CD4-positive, alpha-beta T cell (primary cell): ENCODE measurements at regions not wholly inside any gene's neighbourhood (a gene's known extent, or its start where the extent isn't known, plus 50 kb on each side); places are given as distances from the start of the nearest gene placed in this dataset.

ENCODE experiments used
- ATAC-seq: fragments of 200-7000 bp; cut with Tn5 transposase; one replicate; pipeline ENCODE4 v1.10.0; 2022; ENCODE audit warnings: mild to moderate bottlenecking; ENCODE audit not compliant: poor library complexity
- CTCF ChIA-PET: fragments of 350-600 bp; sonication (Branson Sonifier 250); formaldehyde crosslinking; loops from one replicate; lab custom pipeline; 2021; ENCODE audit warnings: antibody characterized with exemption, inconsistent platforms; lab: Charles Lee
- POLR2A ChIA-PET: fragments of 350-600 bp; sonication (Branson Sonifier 250); formaldehyde crosslinking; loops from one replicate; lab custom pipeline; 2021; ENCODE audit warnings: antibody characterized with exemption, inconsistent platforms; lab: Charles Lee
- DNase-seq, 14 experiments: peaks; one replicate each; pipeline ENCODE4 v3.0.0-alpha.2; 2013 to 2020; ENCODE audit warnings: mixed read lengths in 2 of 14
- H3K27ac ChIP-seq, 2 donors: one replicate each; pipeline versions ENCODE4 v1.5.1 to v1.7.0; 2013; ENCODE audit warnings: low read length in 2 of 2, low read depth in 1 of 2, mild to moderate bottlenecking in 1 of 2
- H3K27me3 ChIP-seq, 2 experiments: 1 replicate in 1 of 2; 2 replicates in 1 of 2; pipeline versions ENCODE4 v1.6.1 to v1.7.0; 2013; ENCODE audit warnings: low read length in 2 of 2, control low read depth in 1 of 2, mild to moderate bottlenecking in 1 of 2, moderate library complexity in 1 of 2; ENCODE audit not compliant: insufficient read depth in 2 of 2, control insufficient read depth in 1 of 2
- H3K36me3 ChIP-seq: one replicate; pipeline ENCODE4 v1.6.1; 2013; ENCODE audit warnings: low read length, control low read depth; ENCODE audit not compliant: insufficient read depth
- H3K4me1 ChIP-seq: one replicate; pipeline ENCODE4 v1.6.1; 2013; ENCODE audit warnings: low read length, control low read depth; ENCODE audit not compliant: insufficient read depth
- H3K4me3 ChIP-seq: one replicate; pipeline ENCODE4 v1.5.1; 2013; ENCODE audit warnings: mild to moderate bottlenecking, low read length, moderate library complexity
- H3K9me3 ChIP-seq, 2 experiments: 1 replicate in 1 of 2; 2 replicates in 1 of 2; pipeline versions ENCODE4 v1.6.1 to v1.7.0; 2013; ENCODE audit warnings: low read length in 2 of 2, mild to moderate bottlenecking in 2 of 2, control low read depth in 1 of 2, moderate library complexity in 1 of 2; ENCODE audit not compliant: control insufficient read depth in 1 of 2, insufficient read depth in 1 of 2
- H3K27ac Mint-ChIP-seq: one replicate; pipeline ENCODE4 v1.8.0; 2020; ENCODE audit warnings: mixed read lengths
- H3K27me3 Mint-ChIP-seq: one replicate; pipeline ENCODE4 v1.8.0; 2021; ENCODE audit warnings: mixed read lengths
- H3K36me3 Mint-ChIP-seq: one replicate; pipeline ENCODE4 v1.8.0; 2021; ENCODE audit warnings: low read depth, mixed read lengths
- H3K4me1 Mint-ChIP-seq: one replicate; pipeline ENCODE4 v1.8.0; 2021; ENCODE audit warnings: low read depth, mixed read lengths
- H3K4me3 Mint-ChIP-seq: one replicate; pipeline ENCODE4 v1.8.0; 2020; ENCODE audit warnings: mild to moderate bottlenecking, mixed read lengths
- H3K9me3 Mint-ChIP-seq: one replicate; pipeline ENCODE4 v1.8.0; 2020; ENCODE audit warnings: mixed read lengths
- CTCF ChIP-seq: fragments of 200-600 bp; IDR thresholded peaks from one replicate; pipeline ENCODE4 v1.8.0; 2022; ENCODE audit warnings: antibody characterized with exemption, mild to moderate bottlenecking
- intact Hi-C, 2 experiments: fragments of 100-400 bp; cut with DNase I in 1 of 2; cut with micrococcal nuclease in 1 of 2; formaldehyde crosslinking; loops; one replicate each; pipeline versions ENCODE4 v1.15.1 to v1.9.0; 2023 to 2025; cut with DNase I, micrococcal nuclease

GRCh38 chr15:24733659-24734058 lies 58.1 kb downstream of the NPAP1 start:
- no peak for DNase-seq
- H3K36me3 ChIP-seq, result no peaks in the 10 kb centered on the region
- intact Hi-C loops, result no loop called here
- Mint-ChIP-seq H3K27ac (no peak overlapping the region), H3K4me1 (no peaks in the 10 kb centered on the region), H3K27me3 (no peaks in the 10 kb centered on the region), H3K9me3 (no peaks in the 10 kb centered on the region), H3K36me3 (no peaks in the 10 kb centered on the region), H3K4me3 (no peak overlapping the region)
- no peak for ATAC-seq
- H3K27me3 ChIP-seq, result no peaks in the 10 kb centered on the region
- H3K4me3 ChIP-seq, result no peak overlapping the region
- no peak overlapping the region for H3K27ac ChIP-seq
- ChIA-PET POLR2A (no interaction called here), CTCF (no interaction called here)
- TF ChIP-seq CTCF, result no peak
- H3K4me1 ChIP-seq, result no peaks in the 10 kb centered on the region
- H3K9me3 ChIP-seq, result peaks cover 0 to 21% of the 10 kb centered on the region in 2 experiments

GRCh38 chr15:24734396-24734795 lies 58.8 kb downstream of the NPAP1 start:
- Mint-ChIP-seq H3K36me3 (no peaks in the 10 kb centered on the region), H3K27me3 (no peaks in the 10 kb centered on the region), H3K4me1 (no peaks in the 10 kb centered on the region), H3K9me3 (no peaks in the 10 kb centered on the region), H3K27ac (no peak overlapping the region), H3K4me3 (no peak overlapping the region)
- H3K27me3 ChIP-seq, result no peaks in the 10 kb centered on the region
- DNase-seq, result no peak
- ATAC-seq, result no peak
- H3K4me1 ChIP-seq, result no peaks in the 10 kb centered on the region
- intact Hi-C loops, result no loop called here
- H3K27ac ChIP-seq, result no peak overlapping the region
- no peak for TF ChIP-seq CTCF
- ChIA-PET POLR2A (no interaction called here), CTCF (no interaction called here)
- H3K4me3 ChIP-seq, result no peak overlapping the region
- H3K36me3 ChIP-seq, result no peaks in the 10 kb centered on the region
- peaks cover 0 to 15% of the 10 kb centered on the region in 2 experiments for H3K9me3 ChIP-seq

GRCh38 chr15:24745290-24745689 lies 69.7 kb downstream of the NPAP1 start:
- CTCF ChIA-PET, result no interaction called here
- Histone ChIP-seq H3K4me3 (no peak overlapping the region), H3K9me3 (peaks cover 6 to 34% of the 10 kb centered on the region in 2 experiments), H3K4me1 (no peaks in the 10 kb centered on the region), H3K27ac (no peak overlapping the region), H3K27me3 (no peaks in the 10 kb centered on the region), H3K36me3 (no peaks in the 10 kb centered on the region)
- intact Hi-C loops, result loop anchor here in 1 of 2 experiments (5.0 kb wide), 1 partner anchor 502 kb away; no protein-coding TSS in a partner anchor
- no peaks in the 10 kb centered on the region for H3K4me1 Mint-ChIP-seq
- TF ChIP-seq CTCF, result no peak
- ATAC-seq, result no peak
- POLR2A ChIA-PET, result no interaction called here
- no peak for DNase-seq
- H3K27ac Mint-ChIP-seq, result no peak overlapping the region
- no peaks in the 10 kb centered on the region for H3K36me3 Mint-ChIP-seq
- H3K9me3 Mint-ChIP-seq, result peaks cover 5% of the 10 kb centered on the region
- no peak overlapping the region for H3K4me3 Mint-ChIP-seq
- H3K27me3 Mint-ChIP-seq, result no peaks in the 10 kb centered on the region
